NOMO-1 (cell line): ENCODE measurements at regions not wholly inside any gene's neighbourhood (a gene's known extent, or its start where the extent isn't known, plus 50 kb on each side); places are given as distances from the start of the nearest gene placed in this dataset.

Source experiments
- DNase-seq, 2 experiments: peaks; one replicate each; lab custom pipeline; 2025; ENCODE audit not compliant: unreplicated experiment in 2 of 2; lab: John Stamatoyannopoulos, UW

- DNase-seq: no peak
These were observed 79.4 kb downstream of the HES1 start for GRCh38 chr3:194215392-194215791.

DNA sequence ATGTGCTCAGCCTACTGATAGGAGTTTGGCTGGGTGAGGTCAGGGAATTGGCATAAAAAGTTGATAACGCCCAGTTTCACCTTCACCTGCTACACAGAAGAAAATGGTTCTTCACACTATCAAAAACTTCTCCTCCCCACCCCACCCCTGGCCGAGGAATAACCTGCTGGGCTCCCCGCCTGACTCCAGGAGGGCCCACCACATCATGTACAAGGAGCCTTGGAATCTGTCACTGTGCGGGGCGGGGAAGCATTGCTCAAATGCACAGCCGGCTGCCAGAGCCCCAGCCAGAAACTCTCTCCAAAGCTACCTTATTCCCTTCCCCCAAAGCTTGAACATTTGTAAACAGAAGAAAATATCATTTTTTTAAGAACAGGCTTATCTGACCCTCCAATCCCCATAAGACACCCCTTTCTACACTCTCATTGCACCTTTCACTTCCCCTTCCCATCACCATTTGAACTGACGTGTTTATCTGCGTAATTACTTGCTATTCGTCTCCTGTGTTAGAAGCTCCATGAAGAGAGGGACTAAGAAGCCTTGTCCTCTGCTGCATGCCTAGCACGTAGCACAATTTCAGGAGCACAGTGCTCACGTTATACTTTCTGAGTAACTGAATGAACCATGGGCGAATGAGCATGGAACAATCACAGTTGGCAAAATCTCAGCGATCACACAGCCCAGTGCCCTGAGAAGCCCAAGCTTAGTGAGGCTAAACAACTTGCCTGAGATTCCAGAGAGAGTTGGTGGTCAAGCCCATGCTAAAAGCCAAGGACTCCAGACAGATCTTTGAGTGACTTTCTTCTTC lies 82.9 kb downstream of the HES1 start:
- peak; percentile 59 to 63 for DNase-seq

DNA sequence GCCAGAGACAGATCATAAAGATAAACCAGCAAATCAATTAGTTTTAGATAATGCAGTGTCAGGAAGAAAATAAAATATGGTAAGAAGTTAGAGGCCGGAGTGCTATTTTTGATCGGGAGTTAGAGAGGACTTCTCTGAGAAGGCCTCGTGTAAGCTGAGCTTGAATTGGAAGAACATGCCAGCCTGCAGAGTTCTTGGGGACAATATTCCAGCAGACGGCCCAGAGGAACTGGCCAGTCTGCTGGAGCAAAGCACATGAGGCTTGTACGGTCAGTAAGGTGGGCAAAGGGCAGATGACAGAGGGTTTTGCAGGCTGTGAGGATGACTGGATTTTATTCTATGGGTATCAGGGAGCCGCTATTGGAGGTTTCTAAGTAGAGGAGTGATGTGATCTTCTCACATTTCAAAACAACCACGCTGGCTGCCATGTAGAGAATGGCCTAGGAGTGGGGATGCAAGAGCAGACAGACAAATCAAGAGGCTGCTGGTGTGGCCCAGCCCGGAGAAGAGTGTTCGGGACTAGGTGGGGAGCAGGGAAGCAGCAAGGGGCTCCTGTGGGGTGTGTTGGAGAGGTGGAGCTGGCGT lies 84.0 kb downstream of the HES1 start:
- DNase-seq: no peak

GRCh38 chr3:194220901-194221326 lies 85.0 kb downstream of the HES1 start:
- DNase-seq: no peak

- no peak for DNase-seq
These were observed 85.4 kb downstream of the HES1 start for GRCh38 chr3:194221336-194221735.

GRCh38 chr3:194223951-194224350 lies 88.0 kb downstream of the HES1 start:
- no peak for DNase-seq

GRCh38 chr3:194224471-194225417 lies 88.8 kb downstream of the HES1 start:
- DNase-seq: peak; percentile 9 to 22

- DNase-seq: no peak
These were observed 89.5 kb downstream of the HES1 start for GRCh38 chr3:194225418-194225812.

- no peak for DNase-seq
These were observed 90.2 kb downstream of the HES1 start for GRCh38 chr3:194225988-194226663.

GRCh38 chr3:194231929-194232832 lies 96.2 kb downstream of the HES1 start:
- no peak for DNase-seq

- DNase-seq: no peak
These were observed 97.2 kb downstream of the HES1 start for GRCh38 chr3:194233150-194233549.

GRCh38 chr3:194235160-194235559 lies 99.2 kb downstream of the HES1 start:
- no peak for DNase-seq

GRCh38 chr3:194237110-194237509 lies 101.2 kb downstream of the HES1 start:
- DNase-seq: no peak

DNA sequence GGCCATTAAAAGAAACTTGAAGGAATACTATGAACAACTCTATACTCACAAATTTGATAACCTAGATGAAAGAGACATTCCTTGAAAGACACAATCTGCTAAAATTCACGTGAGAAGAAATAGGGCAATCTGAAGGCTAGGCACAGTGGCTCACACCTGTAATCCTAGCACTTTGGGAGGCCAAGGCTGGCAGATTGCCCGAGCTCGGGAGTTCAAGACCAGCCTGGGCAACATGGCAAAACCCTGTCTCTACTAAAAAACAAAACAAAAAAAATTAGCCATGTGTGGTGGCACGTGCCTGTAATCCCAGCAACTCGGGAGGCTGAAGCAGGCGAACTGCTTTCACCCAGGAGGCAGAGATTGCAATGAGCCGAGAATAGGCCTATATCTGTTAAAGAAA lies 104.8 kb downstream of the HES1 start:
- DNase-seq: no peak

DNA sequence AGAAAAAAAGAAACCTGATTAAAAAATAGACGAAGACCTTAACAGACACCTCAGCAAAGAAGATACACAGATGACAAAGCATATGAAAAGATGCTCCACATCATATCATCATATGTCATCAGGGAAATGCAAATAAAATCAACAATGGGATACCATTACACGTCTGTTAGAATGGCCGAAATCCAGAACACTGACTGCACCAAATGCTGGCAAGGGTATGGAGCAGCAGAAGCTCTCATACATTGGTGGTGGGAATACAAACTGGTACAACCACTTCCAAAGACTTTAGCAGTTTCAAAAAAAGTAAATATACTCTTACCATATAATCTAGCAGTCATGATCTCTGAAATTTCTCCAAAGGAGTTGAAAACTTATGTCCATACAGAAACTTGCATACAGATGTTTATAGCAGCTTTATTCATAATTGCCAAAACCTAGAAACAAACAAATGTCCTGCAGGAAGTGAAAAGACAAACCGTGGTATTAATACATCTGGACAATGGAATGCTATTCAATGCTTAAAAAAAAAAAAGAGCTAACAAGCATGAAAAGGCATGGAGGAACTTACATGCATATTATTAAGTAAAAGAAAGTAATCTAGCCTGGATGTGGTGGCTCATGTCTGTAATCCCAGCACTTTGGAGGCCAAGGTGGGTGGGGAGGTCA lies 107.4 kb downstream of the HES1 start:
- DNase-seq: no peak

GRCh38 chr3:194244167-194244566 lies 107.0 kb downstream of the CPN2 start:
- no peak for DNase-seq

- DNase-seq: no peak
These were observed 105.7 kb downstream of the CPN2 start for GRCh38 chr3:194245474-194245873.

GRCh38 chr3:194245975-194246561 lies 105.1 kb downstream of the CPN2 start:
- no peak for DNase-seq
